HG03175 (cell line): ENCODE measurements at regions not wholly inside any gene's neighbourhood (a gene's known extent, or its start where the extent isn't known, plus 50 kb on each side); places are given as distances from the start of the nearest gene placed in this dataset.

ENCODE experiments used
- ATAC-seq: cut with Tn5 transposase; IDR thresholded peaks from one replicate; pipeline ENCODE4 v1.9.1; 2021; ENCODE audit warnings: mild to moderate bottlenecking, moderate library complexity; ENCODE audit not compliant: unreplicated experiment

DNA sequence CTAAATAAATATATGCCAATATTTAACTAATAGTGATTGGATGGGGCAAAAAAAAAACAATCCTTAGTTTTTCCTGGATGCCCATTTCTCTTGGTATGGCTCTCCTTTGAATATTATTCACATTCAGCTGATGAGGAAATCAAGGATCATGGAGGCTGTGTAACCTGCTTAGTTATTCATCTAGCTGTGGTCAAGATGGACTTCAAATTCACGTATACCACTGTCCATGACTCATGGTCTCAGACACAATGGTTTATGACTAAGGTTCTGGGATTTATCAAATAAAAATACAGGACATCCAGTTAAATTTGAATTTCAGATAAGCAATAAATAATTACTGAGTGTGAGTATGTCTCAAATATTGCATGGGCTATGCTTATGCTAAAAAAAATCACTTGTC, 191.5 kb upstream of the CELF2 start:
- ATAC-seq = no peak

DNA sequence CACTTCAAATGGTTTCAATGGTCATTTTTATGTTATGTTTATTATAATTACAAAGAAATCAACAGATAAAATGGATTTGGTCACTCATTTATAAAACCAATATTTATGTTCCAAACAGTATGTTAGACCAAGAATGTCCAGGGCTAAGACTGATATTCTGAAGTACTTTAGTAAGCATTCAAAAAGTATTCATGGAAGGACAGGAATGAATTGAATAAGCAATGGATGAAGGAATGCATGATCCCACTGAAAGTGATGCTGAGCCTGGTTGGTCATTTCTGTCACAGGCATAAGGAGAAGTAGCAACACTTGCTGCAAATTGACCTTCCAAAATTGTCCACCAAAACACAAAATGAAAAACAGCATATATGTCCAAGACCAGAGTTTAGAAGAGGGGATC, 189.0 kb upstream of the CELF2 start:
- ATAC-seq = no peak

DNA sequence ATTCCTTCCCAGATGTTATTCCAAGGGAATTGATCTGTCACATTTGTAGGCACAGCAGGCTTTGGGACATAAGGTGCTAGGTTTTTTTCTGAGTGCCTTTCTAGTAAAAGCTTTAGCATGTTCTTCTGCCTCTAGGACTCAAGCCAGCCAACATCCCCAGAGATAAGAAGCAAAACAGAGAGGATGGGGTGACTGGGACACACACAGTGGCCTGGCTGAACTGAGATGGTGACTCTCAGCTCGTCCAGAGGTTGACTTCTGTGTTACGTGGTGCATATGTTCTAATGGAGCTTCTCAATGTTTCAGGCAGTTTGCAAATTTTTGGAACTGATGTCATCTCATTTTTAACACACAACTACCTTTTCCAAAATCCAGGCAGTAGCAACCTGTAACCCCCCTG, 188.1 kb upstream of the CELF2 start:
- ATAC-seq = no peak

DNA sequence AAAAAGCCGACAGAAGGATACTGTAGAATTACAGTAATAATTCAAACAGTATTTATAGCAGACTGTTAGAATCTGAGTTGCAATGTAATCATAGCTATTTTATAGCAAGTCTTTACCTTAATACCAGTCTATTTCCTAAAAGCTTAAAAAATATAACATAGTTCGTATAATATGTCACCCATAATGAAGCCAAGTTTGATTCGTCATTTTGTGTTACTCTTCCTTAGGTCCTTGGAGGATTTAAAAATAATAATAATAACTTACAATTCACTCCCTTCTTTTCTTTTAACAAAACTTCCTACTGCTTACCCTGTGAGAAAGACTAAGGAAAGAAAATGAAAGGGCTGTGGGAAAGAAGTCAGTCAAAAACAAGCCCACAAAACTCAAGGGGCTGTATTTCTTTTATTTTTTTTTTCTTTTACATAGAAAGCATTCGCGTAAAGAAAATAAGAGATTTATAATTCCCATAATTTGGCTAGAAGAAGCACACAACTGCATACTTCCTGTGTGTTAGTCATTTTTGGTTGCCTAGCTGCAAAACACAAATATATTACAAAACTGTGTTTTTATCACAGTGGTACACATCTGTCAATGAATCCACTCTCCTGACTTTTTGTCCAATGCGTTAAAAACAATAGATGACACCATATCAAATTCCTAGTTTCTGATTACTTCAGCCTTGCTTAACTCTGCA, 187.2 kb upstream of the CELF2 start:
- no peak for ATAC-seq

DNA sequence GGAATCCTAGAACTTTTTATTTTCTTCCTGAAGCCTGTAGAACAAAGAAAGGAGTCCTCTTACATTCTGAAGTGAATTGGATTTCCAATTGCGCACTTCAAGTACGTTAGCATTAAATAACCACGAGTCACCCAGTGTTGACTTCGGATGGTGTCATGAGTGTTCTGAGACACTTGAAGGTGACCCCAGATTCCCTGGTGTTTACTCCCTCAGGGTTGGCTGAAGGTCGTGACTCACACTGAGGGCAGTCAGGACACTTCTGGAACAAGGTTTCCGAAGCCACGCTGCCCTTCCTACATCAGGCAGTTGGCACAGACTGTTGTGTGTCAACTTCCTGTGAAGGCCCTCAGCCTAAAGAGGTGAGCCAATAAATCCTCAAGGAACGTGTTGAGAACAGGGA, 186.6 kb upstream of the CELF2 start:
- ATAC-seq = no peak

DNA sequence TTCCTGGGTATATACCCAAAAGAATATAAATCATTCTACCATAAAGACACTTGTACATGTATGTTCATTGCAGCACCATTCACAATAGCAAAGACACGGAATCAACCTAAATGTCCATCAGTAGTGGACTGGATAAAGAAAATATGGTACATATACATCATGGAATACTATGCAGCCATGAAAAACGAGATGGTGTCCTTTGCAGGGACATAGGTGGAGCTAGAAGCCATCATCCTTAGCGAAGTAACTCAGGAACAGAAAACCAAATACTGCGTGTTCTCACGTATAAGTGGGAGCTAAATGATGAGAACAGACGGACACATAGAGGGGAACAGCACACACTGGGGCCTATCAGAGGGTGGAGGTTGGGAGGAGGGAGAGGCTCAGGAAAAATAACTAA, 183.7 kb upstream of the CELF2 start:
- no peak for ATAC-seq

DNA sequence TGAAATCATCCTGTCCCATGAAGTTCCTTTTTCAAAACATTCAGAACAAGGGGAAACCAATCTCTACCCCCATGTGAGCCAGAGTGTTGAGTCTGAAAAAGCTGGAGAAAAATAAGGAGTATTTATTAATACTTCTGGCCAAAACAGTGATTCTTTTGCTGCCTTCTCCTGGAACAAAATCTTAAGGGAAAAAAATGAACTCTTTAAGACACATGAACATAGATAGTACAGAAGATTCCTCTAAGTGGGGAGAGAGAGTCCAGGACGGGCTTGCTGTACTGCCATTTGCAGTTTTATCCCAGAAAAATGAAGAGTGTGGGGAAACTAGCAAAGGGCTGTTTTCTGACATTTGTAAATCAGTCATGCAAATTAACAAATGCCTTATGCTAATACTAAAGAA, 173.4 kb upstream of the CELF2 start:
- ATAC-seq = no peak

DNA sequence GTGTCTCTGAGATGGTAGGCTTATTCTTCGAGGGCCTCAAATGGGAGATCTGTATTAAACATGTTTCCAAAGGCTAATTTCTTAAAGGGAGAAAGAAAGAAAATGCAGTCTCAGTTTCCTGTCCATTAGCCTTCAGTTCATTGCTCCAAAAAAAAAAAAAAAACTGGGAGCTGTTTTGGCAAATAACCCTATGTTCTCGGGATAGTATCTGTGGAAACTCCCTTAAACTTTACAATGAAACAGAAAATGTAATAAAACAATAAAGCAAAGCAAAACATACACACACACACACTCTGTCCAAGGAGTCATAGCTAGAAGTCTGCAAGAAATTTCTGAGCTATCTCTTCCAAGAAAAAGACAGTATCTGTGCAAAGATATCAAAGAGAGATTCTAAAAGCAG, 172.5 kb upstream of the CELF2 start:
- ATAC-seq = no peak

DNA sequence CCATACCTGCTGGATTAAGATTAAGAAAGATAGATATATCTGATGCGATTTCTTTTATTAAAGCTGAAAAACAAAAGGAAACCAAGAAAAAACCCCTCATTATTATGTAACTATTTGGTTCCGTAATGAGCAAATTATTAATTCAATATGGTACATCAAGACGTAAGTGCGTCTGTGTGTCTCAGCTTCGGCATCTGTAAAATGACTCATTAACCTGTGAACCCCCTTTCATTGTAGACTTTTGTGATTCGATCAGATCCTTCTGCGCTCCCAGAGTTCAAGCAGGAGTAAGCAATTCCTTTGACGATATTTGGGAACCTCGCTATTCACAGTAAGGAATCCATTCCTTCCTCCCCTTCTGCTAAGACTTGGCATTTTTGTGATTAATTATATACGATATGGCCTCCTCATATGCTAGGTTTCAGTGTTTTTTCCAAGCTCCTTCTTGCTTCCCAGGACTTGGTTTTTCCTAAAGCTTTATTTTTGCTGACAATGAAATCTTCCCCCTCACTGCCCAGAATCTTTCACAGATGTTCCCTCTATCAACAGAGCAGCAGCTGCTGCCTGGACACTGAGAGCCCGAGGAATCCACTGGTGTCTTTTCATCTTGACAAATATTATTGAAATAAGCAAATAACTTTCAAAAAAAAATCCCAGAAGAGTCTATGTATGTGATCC, 171.7 kb upstream of the CELF2 start:
- no peak for ATAC-seq

DNA sequence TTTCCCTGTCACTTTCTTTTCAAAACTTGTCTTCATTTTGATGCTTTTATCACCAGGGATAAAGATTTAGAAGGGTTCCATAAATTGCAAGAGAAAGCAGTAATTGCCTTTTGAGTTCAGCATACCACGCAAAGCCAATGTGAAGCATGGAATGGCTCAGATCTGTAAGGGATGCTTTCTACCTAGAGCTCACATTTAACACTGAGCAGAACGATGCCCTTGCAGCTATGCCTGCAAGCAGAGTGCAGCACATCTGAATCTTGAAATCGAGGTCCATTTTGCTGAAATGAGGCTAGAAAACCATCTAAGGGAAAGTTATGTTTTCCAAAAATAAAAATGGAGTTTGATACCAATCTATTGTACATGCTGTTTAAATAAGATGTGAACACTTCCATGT, 171.2 kb upstream of the CELF2 start:
- ATAC-seq = no peak

DNA sequence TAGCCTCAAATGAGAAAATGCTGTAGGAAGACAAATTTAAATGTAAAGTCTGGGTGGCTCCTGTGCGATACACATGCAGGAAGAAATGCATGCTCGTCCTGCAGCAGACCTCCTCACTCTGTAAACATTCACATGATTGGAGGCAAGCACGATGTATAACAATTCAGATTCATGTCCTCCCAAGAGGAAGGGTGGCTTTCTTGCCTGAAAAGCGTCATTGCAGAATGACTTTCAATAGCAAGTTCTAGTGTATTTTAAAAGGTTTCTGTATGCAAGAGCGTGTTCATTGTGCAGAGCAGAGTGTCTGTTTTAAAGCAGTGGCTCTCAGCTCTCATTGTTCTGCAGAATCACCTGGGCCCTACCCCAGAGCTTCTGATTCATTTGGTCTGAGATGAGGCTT, 170.3 kb upstream of the CELF2 start:
- no peak for ATAC-seq

DNA sequence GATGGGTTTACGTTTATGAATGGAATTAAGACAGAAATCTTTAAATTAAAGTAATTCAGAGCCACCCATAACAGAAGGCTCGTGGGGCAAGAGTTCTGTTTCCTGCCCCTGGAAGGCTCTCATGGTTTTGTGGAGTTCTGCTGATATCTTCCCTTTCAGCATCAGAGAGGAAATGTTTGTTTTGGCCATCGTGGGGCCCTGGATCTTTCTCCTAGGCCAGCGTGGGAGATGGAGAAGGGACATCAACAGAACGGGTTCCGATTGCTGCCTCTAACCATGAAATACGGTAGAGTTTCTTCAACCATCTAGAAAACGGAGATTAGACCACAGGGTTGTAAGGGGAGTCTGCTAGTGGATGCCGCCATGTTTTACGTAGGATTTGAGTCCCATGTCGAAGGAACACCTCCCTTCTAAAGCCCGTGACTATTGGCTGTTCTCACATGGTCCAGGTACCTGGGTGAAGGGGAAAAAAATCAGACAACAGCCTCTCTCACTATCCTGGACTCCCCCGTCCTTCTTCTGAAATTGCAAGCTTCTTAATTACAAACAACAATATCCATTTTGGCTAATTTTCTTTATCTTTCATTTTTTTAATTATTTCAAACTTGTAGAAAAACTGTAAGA, 169.1 kb upstream of the CELF2 start:
- ATAC-seq = no peak

DNA sequence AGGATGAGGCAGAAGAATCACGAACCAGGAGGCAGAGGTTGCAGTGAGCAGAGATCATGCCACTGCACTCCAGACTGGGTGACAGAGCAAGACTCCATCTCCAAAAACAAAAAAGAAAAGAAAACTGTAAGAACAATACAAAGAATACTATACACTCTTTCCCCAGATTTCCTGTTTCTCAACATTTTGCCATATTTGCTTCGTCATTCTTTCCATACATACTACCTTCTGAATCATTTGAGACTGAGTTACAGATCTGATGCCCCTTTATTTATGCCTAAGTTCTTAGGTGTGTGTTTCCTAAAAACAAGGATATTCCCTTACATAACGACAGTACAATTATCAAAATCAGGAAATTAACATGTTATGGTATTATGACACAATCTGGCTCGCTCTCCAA, 168.4 kb upstream of the CELF2 start:
- no peak for ATAC-seq

DNA sequence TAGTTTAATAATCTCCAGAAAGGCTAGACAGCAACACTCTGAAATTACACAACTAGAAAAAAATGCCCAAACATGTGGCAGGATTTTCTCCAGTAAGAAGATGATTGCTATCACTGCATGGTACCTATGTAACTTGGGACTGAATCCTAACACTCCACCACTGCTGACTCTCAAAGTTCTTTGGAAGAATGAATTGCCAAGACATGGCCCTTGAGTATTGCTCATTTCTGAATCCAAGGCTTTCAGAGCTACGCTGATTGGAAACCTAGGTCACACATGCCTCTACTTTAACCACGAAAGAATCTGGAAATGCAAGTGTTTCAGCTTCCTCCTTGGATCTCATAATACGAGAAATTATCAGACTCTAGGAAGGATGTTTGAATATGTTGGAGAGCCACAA, 167.5 kb upstream of the CELF2 start:
- ATAC-seq = no peak

DNA sequence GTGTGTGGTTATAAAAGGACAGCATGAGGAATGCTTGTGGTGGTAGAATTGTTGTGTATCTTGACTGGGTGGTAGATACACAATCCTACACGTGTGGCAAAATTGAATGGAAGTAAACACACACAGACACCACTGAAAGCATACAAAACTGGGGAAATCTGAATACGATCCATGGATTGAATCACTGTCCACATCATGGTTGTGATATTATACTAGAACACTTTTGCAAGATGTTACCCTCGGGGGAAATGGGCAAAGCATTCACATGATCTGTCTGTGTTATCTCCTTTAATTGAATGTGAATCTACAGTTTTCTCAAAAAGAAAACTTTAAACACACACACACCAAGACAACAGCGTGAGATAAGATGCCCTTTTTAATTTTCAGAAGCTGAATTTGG, 165.2 kb upstream of the CELF2 start:
- ATAC-seq = no peak

DNA sequence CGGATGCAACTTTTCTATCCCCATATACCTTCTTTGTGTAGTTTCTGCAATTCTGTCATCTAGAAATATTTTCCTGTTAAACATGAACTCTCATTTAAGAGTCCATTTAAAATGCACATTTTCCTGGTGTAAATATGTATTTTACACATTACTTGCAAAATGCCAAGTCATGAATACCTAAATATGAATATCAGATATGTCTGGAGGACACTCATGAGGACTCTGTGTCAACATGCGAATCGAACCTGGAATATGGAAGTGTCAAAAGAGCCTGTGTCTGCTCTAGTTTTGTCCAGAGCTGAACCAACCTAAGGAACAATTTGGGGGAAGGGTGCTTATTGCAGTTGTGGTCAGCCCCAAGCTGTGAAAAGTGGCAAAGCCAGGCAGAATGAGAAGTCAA, 163.7 kb upstream of the CELF2 start:
- no peak for ATAC-seq

DNA sequence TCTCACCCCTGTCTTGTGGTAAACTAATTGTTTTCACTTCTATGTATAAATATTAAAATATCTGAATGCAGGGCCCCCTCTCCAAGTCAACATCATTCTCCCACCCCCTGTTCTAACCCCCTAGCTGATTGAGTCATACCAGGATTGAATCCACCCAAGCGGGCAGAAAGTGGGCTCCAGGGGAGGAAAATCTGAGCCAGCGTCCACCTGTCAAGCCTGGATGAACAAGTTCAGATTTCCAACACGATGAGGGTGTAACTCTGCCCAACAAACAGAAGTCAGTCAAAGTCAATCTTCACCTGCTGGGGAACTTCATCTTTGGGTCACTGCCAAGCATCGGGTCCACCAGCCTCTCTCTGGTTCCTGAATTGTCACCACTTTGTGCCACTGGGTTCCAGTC, 162.9 kb upstream of the CELF2 start:
- ATAC-seq = peak; percentile 13

DNA sequence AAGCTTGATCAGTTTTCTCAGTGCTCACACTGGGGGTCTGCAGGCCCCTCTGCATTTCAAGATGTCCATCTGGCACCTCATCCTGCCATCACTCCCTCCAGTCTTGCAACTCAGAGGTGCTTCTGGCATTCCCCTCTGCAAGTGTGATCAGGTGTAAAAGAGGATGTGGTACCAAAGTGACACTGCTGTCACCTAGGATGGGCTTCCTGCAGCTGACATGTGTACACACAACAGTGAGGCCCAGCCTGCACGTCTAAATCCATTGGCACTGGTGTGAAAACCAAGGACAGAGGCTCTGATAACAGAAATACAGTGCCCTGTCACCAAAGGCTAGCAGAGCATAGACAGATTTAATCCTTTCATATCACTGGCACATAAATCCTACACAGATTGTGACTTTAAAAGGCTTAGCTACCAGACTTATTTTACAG, 162.5 kb upstream of the CELF2 start:
- ATAC-seq = peak; percentile 67

DNA sequence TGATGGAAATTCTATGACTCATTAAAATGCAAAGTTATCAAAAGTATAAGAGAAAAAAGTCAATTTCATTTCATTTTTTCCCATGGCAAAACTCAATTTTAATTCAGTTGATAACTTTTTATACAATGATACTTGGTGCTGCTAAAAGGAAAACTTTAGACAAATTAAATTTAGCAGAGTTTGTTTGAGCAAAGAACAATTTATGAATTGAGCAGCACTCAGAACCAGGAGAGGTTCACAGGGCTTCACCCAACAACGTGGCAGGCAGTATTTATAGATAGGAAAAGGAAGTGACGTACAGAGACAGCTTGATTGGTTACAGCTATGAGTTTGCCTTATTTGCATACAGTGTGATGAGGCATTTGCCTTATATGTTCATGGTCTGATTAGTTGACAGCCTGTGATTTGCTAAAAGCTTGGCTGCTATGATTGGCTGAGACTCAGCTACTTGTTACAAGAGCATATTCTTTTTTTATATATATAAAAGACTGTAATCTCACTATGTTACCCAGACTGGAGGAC, 157.2 kb upstream of the CELF2 start:
- peak; percentile 47 for ATAC-seq

DNA sequence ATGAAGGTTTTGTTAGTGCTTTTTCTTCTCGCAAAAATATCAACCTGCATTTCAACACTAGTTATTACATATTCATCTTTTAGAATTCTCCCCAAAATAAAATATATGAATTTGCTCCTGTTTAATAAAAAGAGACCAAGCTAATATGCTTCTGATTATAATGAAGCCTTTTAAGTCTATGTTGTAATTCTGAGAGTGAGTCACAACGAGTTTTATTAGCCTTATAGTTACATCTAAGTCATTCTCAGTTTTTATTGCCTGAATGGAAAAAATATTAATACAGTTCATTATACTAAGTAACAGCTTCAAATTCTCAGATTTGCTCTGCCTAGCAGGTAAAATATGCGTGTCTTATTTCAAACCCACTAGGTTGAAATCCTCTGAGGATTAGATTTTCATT, 152.4 kb upstream of the CELF2 start:
- ATAC-seq = no peak

DNA sequence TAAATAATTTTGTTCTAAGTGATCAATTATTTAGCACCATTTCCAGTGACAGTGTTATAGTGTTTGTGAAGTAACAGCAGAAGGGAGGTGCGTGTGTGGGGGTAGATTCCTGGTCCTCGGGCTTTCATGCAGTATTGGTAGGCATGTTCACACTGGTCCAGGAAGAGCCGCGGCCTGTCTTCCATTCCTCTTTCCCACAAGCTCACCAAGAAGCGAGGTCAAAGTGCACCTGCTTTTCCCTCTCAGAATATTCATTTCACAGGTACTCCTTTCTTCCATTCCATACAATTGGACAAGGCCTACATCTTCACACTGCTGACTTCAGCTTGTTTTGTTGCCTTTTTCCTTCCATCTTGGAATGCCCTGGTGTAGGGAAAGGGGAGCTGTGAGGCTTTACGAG, 151.8 kb upstream of the CELF2 start:
- no peak for ATAC-seq

DNA sequence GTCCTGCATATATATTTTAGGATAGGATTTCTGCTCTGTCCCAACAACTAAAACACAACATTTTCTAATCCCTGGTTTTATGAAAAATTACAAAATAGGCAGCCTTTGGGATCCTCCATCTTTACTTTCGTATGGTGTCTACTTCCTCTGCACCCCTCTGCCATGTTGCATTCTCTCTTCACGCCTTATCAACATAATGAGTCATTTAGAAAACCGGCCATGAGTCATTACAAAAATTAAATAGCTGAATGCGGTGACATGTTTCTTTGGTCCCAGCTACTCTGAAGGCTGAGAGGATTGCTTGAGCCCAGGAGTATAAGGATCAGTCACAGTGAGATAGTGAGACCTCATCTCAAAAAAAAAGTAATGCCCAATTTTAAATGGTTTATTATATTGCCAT, 148.1 kb upstream of the CELF2 start:
- peak; percentile 91 for ATAC-seq
